NT2/D1 (cell line): ENCODE measurements at regions not wholly inside any gene's neighbourhood (a gene's known extent, or its start where the extent isn't known, plus 50 kb on each side); places are given as distances from the start of the nearest gene placed in this dataset.

Experiments used
- SUZ12 ChIP-seq: IDR thresholded peaks from 2 replicates; pipeline ENCODE4 v1.6.1; 2011; ENCODE audit not compliant: insufficient read length, insufficient read depth; ENCODE audit errors: extremely low read depth
- YY1 ChIP-seq: IDR thresholded peaks from 2 replicates; pipeline ENCODE4 v1.6.1; 2011; ENCODE audit not compliant: insufficient read length, insufficient read depth
- ZNF274 ChIP-seq: IDR thresholded peaks from 2 replicates; pipeline ENCODE4 v1.6.1; 2011; ENCODE audit warnings: mild to moderate bottlenecking, low read depth, low read length

DNA sequence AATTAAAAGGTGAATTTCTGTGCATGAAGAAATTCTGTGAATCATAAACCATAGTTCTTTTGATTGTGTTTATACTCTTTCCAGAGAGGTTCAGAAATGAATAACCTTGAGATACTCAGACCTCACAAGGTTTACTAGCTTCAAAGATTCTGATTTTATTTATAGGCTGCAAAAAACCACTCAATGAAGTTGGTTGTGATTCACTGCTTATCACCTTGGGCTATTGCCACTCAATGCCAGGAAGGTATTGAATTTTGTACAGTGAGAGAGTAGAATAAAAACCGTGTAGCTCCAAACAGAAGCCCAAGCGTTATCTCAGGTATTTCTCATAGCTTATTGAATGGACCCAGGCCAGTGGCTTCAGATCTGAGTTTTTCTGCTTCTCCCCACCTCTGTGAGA lies 118.7 kb downstream of the FHIP1A start:
- no peak for TF ChIP-seq ZNF274
- TF ChIP-seq SUZ12, result no peak
- no peak for TF ChIP-seq YY1
